ENCODE measurements at regions not wholly inside any gene's neighbourhood (a gene's known extent, or its start where the extent isn't known, plus 50 kb on each side); places are given as distances from the start of the nearest gene placed in this dataset.

DNA sequence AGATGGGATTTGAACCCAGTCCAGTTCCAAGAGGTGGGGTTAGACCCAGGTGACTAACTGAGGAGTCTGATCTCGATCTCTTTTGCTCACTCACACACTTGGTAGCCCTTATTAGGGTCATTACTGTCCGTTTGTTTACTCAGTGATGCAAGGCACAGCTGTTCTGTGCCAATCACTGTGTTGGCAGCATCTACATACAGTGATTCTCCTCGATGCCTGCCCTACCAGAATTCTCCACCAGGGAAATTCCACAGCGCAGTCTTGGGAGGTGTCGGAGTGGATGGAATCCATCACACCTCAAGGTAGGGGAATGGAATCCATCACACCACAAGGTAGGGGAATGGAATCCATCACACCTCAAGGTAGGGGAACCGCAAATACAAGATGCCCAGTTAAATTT lies 279.6 kb downstream of the MAF start:
- Histone ChIP-seq H3K4me3 (no peak overlapping the region), H3K27me3 (ENCODE audit: insufficient read depth) (no peaks in the 10 kb centered on the region), H3K4me1 (ENCODE audit: insufficient read depth) (peaks cover 24% of the 10 kb centered on the region), H3K4me2 (no peak overlapping the region), H2AFZ (no peak overlapping the region), H3K36me3 (ENCODE audit: insufficient read depth) (no peaks in the 10 kb centered on the region), H3K79me2 (replicated peaks; ENCODE audit: insufficient read depth) (no peaks in the 10 kb centered on the region), H3F3A (replicated peaks; ENCODE audit: low read depth) (no peaks in the 10 kb centered on the region), H3K27ac (ENCODE audit: low read depth) (no peak overlapping the region), H3K9me2 (ENCODE audit: insufficient read depth) (peaks cover 2% of the 10 kb centered on the region; the same call in 1 of the 2 replicates), H4K20me1 (replicated peaks; ENCODE audit: insufficient read depth) (no peaks in the 10 kb centered on the region)
- Mint-ChIP-seq H3K4me1 (peaks cover 24% of the 10 kb centered on the region), H3K27me3 (ENCODE audit: insufficient read depth, low read depth, poor library complexity) (peaks cover 4% of the 10 kb centered on the region), H3K9me3 (no peaks in the 10 kb centered on the region), H3K27ac (no peak overlapping the region), H3K36me3 (ENCODE audit: low read depth) (no peaks in the 10 kb centered on the region), H3K4me3 (no peak overlapping the region)
- ATAC-seq (no peak), DNase-seq (ENCODE audit: low spot score) (no peak)
- TF ChIP-seq, protein P1, sequence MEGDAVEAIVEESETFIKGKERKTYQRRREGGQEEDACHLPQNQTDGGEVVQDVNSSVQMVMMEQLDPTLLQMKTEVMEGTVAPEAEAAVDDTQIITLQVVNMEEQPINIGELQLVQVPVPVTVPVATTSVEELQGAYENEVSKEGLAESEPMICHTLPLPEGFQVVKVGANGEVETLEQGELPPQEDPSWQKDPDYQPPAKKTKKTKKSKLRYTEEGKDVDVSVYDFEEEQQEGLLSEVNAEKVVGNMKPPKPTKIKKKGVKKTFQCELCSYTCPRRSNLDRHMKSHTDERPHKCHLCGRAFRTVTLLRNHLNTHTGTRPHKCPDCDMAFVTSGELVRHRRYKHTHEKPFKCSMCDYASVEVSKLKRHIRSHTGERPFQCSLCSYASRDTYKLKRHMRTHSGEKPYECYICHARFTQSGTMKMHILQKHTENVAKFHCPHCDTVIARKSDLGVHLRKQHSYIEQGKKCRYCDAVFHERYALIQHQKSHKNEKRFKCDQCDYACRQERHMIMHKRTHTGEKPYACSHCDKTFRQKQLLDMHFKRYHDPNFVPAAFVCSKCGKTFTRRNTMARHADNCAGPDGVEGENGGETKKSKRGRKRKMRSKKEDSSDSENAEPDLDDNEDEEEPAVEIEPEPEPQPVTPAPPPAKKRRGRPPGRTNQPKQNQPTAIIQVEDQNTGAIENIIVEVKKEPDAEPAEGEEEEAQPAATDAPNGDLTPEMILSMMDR (conservative IDR thresholded peaks at IDR 0.05; ENCODE audit: low read depth in 2 of 2) = peak in 1 of 2 experiments; percentile 20; a peak in 1 of 4 replicates
- TF ChIP-seq JUNB (IDR thresholded peaks at IDR 0.05; ENCODE audit: unreplicated experiment) = no peak

DNA sequence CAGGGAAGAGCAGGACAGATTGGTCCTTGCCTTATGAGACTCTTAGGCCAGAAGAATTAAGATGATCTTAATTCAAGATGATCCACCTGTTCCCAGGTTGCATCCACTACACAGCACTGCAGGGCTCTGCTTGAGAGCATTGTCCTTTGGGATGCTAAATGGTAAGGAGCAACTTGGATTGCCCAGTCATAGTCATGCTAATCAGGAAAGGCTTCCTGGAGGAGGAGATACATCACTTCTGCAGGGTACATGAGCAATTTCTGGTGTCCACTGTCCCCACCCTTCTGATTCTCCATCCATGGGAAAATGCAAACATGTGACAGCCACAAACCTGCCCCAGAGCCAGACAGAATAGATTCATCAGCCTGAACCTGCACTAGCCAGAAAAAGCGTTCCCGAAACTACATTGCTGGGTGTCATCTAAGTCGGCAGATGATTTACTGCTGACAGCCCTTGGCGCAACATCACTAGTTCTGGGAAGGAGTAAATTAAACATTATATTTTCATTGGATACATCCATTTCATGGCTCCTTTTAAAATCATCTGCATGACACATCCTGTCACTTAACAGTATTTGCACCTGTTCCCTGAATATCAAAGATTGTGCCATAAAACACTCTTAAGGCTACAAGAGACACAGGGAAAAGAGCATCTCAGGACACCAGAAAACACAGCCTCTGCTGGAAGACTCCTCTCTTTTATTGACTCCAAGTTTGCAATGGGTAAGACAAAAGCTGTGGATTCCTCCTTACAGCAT lies 282.2 kb downstream of the MAF start:
- H3F3A ChIP-seq (replicated peaks; ENCODE audit: low read depth) = no peaks in the 10 kb centered on the region
- H3K9me2 ChIP-seq (ENCODE audit: insufficient read depth) = peaks cover 2% of the 10 kb centered on the region; the same call in 1 of the 2 replicates
- ATAC-seq (peak; percentile 95), DNase-seq (ENCODE audit: low spot score) (peak; percentile 60)
- Mint-ChIP-seq H3K36me3 (ENCODE audit: low read depth) (no peaks in the 10 kb centered on the region), H3K4me3 (peak overlapping the region; percentile 3; the same call in 1 of the 3 replicates), H3K27ac (peak overlapping the region; percentile 14; the same call in 1 of the 2 replicates), H3K27me3 (ENCODE audit: insufficient read depth, low read depth, poor library complexity) (peaks cover 5% of the 10 kb centered on the region), H3K9me3 (no peaks in the 10 kb centered on the region), H3K4me1 (peaks cover 24% of the 10 kb centered on the region)
- H4K20me1 ChIP-seq (replicated peaks; ENCODE audit: insufficient read depth) = no peaks in the 10 kb centered on the region
- TF ChIP-seq, protein P2, sequence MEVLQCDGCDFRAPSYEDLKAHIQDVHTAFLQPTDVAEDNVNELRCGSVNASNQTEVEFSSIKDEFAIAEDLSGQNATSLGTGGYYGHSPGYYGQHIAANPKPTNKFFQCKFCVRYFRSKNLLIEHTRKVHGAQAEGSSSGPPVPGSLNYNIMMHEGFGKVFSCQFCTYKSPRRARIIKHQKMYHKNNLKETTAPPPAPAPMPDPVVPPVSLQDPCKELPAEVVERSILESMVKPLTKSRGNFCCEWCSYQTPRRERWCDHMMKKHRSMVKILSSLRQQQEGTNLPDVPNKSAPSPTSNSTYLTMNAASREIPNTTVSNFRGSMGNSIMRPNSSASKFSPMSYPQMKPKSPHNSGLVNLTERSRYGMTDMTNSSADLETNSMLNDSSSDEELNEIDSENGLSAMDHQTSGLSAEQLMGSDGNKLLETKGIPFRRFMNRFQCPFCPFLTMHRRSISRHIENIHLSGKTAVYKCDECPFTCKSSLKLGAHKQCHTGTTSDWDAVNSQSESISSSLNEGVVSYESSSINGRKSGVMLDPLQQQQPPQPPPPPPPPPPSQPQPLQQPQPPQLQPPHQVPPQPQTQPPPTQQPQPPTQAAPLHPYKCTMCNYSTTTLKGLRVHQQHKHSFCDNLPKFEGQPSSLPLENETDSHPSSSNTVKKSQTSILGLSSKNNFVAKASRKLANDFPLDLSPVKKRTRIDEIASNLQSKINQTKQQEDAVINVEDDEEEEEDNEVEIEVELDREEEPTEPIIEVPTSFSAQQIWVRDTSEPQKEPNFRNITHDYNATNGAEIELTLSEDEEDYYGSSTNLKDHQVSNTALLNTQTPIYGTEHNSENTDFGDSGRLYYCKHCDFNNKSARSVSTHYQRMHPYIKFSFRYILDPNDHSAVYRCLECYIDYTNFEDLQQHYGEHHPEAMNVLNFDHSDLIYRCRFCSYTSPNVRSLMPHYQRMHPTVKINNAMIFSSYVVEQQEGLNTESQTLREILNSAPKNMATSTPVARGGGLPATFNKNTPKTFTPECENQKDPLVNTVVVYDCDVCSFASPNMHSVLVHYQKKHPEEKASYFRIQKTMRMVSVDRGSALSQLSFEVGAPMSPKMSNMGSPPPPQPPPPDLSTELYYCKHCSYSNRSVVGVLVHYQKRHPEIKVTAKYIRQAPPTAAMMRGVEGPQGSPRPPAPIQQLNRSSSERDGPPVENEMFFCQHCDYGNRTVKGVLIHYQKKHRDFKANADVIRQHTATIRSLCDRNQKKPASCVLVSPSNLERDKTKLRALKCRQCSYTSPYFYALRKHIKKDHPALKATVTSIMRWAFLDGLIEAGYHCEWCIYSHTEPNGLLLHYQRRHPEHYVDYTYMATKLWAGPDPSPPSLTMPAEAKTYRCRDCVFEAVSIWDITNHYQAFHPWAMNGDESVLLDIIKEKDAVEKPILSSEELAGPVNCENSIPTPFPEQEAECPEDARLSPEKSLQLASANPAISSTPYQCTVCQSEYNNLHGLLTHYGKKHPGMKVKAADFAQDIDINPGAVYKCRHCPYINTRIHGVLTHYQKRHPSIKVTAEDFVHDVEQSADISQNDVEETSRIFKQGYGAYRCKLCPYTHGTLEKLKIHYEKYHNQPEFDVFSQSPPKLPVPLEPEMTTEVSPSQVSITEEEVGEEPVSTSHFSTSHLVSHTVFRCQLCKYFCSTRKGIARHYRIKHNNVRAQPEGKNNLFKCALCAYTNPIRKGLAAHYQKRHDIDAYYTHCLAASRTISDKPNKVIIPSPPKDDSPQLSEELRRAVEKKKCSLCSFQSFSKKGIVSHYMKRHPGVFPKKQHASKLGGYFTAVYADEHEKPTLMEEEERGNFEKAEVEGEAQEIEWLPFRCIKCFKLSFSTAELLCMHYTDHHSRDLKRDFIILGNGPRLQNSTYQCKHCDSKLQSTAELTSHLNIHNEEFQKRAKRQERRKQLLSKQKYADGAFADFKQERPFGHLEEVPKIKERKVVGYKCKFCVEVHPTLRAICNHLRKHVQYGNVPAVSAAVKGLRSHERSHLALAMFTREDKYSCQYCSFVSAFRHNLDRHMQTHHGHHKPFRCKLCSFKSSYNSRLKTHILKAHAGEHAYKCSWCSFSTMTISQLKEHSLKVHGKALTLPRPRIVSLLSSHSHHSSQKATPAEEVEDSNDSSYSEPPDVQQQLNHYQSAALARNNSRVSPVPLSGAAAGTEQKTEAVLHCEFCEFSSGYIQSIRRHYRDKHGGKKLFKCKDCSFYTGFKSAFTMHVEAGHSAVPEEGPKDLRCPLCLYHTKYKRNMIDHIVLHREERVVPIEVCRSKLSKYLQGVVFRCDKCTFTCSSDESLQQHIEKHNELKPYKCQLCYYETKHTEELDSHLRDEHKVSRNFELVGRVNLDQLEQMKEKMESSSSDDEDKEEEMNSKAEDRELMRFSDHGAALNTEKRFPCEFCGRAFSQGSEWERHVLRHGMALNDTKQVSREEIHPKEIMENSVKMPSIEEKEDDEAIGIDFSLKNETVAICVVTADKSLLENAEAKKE (CRISPR knock-in tag; IDR thresholded peaks at IDR 0.05) = peak; percentile 91
- TF ChIP-seq EZH2 (IDR thresholded peaks at IDR 0.05; ENCODE audit: low read depth, unreplicated experiment) = no peak
- TF ChIP-seq NANOG (IDR thresholded peaks at IDR 0.05; ENCODE audit: borderline replicate concordance) = peak; percentile 64
- H3K4me1 ChIP-seq (ENCODE audit: insufficient read depth) = peaks cover 23% of the 10 kb centered on the region
- no peaks in the 10 kb centered on the region for H3K36me3 ChIP-seq (ENCODE audit: insufficient read depth)
- H3K27me3 ChIP-seq (ENCODE audit: insufficient read depth) = no peaks in the 10 kb centered on the region
- no peak overlapping the region for H3K4me3 ChIP-seq
- H3K79me2 ChIP-seq (replicated peaks; ENCODE audit: insufficient read depth) = no peaks in the 10 kb centered on the region
- H2AFZ ChIP-seq = no peak overlapping the region
- H3K27ac ChIP-seq (ENCODE audit: low read depth) = no peak overlapping the region; the same call in 1 of the 2 replicates
- peak overlapping the region; percentile 65 for H3K4me2 ChIP-seq
